ENCODE measurements at regions not wholly inside any gene's neighbourhood (a gene's known extent, or its start where the extent isn't known, plus 50 kb on each side); places are given as distances from the start of the nearest gene placed in this dataset.

GRCh38 chr10:62671104-62671503 is 133.4 kb upstream of the ADO start:
- TF ChIP-seq MYC (IDR thresholded peaks at IDR 0.05; ENCODE audit: low read depth, low read length) (no peak), POLR2A (IDR thresholded peaks at IDR 0.05; ENCODE audit: extremely low read depth, insufficient read length) (no peak)
- TF ChIP-seq, protein P1, sequence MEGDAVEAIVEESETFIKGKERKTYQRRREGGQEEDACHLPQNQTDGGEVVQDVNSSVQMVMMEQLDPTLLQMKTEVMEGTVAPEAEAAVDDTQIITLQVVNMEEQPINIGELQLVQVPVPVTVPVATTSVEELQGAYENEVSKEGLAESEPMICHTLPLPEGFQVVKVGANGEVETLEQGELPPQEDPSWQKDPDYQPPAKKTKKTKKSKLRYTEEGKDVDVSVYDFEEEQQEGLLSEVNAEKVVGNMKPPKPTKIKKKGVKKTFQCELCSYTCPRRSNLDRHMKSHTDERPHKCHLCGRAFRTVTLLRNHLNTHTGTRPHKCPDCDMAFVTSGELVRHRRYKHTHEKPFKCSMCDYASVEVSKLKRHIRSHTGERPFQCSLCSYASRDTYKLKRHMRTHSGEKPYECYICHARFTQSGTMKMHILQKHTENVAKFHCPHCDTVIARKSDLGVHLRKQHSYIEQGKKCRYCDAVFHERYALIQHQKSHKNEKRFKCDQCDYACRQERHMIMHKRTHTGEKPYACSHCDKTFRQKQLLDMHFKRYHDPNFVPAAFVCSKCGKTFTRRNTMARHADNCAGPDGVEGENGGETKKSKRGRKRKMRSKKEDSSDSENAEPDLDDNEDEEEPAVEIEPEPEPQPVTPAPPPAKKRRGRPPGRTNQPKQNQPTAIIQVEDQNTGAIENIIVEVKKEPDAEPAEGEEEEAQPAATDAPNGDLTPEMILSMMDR (IDR thresholded peaks at IDR 0.05; ENCODE audit: low read depth, low read length): no peak
- TF ChIP-seq, protein P2, sequence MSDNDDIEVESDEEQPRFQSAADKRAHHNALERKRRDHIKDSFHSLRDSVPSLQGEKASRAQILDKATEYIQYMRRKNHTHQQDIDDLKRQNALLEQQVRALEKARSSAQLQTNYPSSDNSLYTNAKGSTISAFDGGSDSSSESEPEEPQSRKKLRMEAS (IDR thresholded peaks at IDR 0.05; ENCODE audit: low read depth, low read length): no peak

DNA sequence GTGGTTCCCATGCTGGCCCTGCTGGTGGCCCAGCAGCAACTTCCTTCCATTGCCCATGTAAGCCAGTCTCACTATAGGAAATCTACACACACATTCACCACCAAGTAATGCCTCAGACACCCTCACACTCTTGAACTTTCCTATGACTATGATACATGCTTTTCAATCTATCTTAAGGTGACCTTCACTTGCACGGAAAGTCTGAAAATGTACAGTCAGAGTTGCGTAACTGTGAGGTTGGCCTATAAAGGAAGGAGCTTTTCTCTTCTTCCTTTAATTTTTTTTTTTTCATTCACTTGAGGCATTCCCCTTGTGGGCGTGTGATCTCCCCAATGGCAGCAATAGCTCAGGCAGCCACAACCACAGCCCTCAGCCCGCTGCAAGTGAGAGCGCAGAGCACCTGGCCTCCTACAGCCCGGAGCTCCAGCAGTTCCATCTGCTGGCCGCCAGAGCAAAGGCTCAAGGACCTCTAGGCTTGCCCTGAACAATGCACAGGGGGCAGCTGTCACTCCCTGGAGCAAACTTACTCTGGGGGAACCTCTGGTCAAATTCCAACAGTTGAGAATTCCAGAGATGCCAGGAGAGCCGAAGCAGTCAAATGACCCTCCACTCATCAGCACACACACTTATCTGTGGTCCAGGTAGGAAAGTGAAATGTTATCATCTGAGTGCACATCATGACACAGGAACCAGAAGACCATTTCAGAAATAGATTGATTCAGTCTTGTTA is 123.1 kb upstream of the ADO start:
- no peak overlapping the region for H3K4me3 ChIP-seq (ENCODE audit: low read depth, low read length)
- peak; percentile 96 for DNase-seq (ENCODE audit: low read depth)
- TF ChIP-seq, protein P1 (IDR thresholded peaks at IDR 0.05; ENCODE audit: low read depth, low read length): peak; percentile 53
- TF ChIP-seq POLR2A (IDR thresholded peaks at IDR 0.05; ENCODE audit: extremely low read depth, insufficient read length) (no peak), MYC (IDR thresholded peaks at IDR 0.05; ENCODE audit: low read depth, low read length) (peak; percentile 68)
- TF ChIP-seq, protein P2 (IDR thresholded peaks at IDR 0.05; ENCODE audit: low read depth, low read length): no peak; the same call in none of the 2 replicates

More at GRCh38 chr10:62671104-62671503, 133.4 kb upstream of the ADO start:
- DNase-seq (ENCODE audit: low read depth): no peak
- H3K4me3 ChIP-seq (ENCODE audit: low read depth, low read length): no peak overlapping the region

DNA sequence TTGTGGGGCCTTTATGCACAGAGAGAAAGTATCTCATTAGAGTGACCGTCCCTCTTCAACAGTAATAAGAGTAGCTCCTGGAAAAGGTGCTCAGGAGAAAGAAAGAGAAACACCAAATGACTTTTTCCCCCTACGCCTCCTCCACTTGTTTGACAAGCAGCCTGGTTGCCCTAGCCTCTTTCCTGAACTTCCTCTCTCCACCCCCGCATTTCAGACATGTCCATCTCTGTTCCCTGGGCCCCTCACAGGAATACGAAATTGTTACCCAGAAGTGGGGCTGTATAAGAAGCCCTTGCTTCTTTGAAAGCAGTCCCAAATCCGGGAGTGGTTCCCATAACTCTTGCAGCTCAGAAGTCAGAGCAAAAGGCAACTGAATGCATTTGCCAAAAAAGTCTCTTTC is 119.6 kb upstream of the ADO start:
- no peak for DNase-seq (ENCODE audit: low read depth)
- H3K4me3 ChIP-seq (ENCODE audit: low read depth, low read length): no peak overlapping the region
- TF ChIP-seq POLR2A (IDR thresholded peaks at IDR 0.05; ENCODE audit: extremely low read depth, insufficient read length) (no peak), MYC (IDR thresholded peaks at IDR 0.05; ENCODE audit: low read depth, low read length) (no peak)
- TF ChIP-seq, protein P1 (IDR thresholded peaks at IDR 0.05; ENCODE audit: low read depth, low read length): no peak
- TF ChIP-seq, protein P2 (IDR thresholded peaks at IDR 0.05; ENCODE audit: low read depth, low read length): no peak

DNA sequence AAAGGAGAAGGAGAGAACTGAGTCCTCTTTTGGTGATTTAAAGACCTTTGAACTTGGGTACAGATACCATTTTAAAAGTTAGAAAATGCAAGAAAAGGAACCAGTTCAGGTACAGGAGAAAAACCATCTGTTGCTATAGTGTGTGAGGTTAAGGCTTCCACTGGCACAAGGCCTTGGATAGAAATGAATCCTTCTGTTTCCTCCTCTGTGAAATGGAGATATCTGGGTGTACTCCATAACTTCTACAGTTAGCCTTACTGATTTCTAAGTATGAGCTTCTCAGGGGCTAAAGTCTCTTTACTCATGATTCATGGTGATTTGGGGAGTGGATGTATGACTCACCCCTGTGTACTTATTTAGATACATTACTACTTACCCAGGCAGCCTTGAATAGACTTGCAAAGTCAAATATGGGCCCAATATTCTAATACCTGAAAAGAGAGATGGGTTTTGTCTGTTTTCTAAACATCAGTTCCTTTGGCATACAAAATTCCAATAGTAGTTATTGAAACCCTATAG is 117.2 kb upstream of the ADO start:
- peak; percentile 24 for DNase-seq (ENCODE audit: low read depth)

GRCh38 chr10:62688971-62689700 is 115.4 kb upstream of the ADO start:
- no peak overlapping the region for H3K4me3 ChIP-seq (ENCODE audit: low read depth, low read length)
- no peak for TF ChIP-seq POLR2A (IDR thresholded peaks at IDR 0.05; ENCODE audit: extremely low read depth, insufficient read length)
- no peak for TF ChIP-seq MYC (IDR thresholded peaks at IDR 0.05; ENCODE audit: low read depth, low read length)
- TF ChIP-seq, protein P1 (IDR thresholded peaks at IDR 0.05; ENCODE audit: low read depth, low read length): no peak
- TF ChIP-seq, protein P2 (IDR thresholded peaks at IDR 0.05; ENCODE audit: low read depth, low read length): no peak
- no peak for DNase-seq (ENCODE audit: low read depth)

More for the DNA sequence above, 117.2 kb upstream of the ADO start:
- no peak for TF ChIP-seq MYC (IDR thresholded peaks at IDR 0.05; ENCODE audit: low read depth, low read length)
- no peak for TF ChIP-seq POLR2A (IDR thresholded peaks at IDR 0.05; ENCODE audit: extremely low read depth, insufficient read length)
- TF ChIP-seq, protein P2 (IDR thresholded peaks at IDR 0.05; ENCODE audit: low read depth, low read length): no peak
- TF ChIP-seq, protein P1 (IDR thresholded peaks at IDR 0.05; ENCODE audit: low read depth, low read length): no peak
- no peak overlapping the region for H3K4me3 ChIP-seq (ENCODE audit: low read depth, low read length)
